WTC11 (cell line): ENCODE measurements at regions not wholly inside any gene's neighbourhood (a gene's known extent, or its start where the extent isn't known, plus 50 kb on each side); places are given as distances from the start of the nearest gene placed in this dataset.

Experiments used
- FOXK1 ChIP-seq: sonication (generic); formaldehyde crosslinking; IDR thresholded peaks from 2 replicates; pipeline ENCODE4 v1.8.0; 2022; ENCODE audit warnings: mild to moderate bottlenecking, moderate library complexity, missing genetic modification reagents
- JUN ChIP-seq: sonication (generic); formaldehyde crosslinking; IDR thresholded peaks from 2 replicates; pipeline ENCODE4 v1.8.0; 2023; ENCODE audit warnings: mild to moderate bottlenecking, missing genetic modification reagents
- KAT7 ChIP-seq: sonication (generic); formaldehyde crosslinking; IDR thresholded peaks from 2 replicates; pipeline ENCODE4 v1.8.1; 2023; ENCODE audit warnings: missing genetic modification reagents, mild to moderate bottlenecking, borderline replicate concordance
- TF ChIP-seq, protein P1 (sequence below): fragments of 200-600 bp; IDR thresholded peaks from 2 replicates; pipeline ENCODE4 v1.8.0; 2022; ENCODE audit warnings: antibody characterized with exemption

DNA sequence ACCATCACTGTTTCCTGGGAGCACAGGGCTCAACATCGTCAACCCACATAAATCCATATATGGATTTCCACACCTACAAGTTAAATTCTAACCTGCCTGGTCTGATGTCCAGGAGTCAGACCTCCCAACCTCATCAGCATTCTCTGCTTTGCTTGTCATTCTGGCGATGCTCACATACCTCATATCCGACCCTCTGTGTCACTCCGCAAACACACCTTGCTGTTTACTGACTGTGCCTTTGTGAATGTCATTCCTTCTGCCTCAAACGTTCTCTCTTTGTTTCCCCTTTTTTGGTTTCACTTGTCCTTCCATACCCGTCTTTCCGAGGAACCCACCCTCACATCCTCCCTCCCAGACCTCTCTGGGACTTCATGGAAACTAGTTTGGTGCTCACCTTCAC, 187.1 kb downstream of the ACTR3 start:
- TF ChIP-seq, protein P1, sequence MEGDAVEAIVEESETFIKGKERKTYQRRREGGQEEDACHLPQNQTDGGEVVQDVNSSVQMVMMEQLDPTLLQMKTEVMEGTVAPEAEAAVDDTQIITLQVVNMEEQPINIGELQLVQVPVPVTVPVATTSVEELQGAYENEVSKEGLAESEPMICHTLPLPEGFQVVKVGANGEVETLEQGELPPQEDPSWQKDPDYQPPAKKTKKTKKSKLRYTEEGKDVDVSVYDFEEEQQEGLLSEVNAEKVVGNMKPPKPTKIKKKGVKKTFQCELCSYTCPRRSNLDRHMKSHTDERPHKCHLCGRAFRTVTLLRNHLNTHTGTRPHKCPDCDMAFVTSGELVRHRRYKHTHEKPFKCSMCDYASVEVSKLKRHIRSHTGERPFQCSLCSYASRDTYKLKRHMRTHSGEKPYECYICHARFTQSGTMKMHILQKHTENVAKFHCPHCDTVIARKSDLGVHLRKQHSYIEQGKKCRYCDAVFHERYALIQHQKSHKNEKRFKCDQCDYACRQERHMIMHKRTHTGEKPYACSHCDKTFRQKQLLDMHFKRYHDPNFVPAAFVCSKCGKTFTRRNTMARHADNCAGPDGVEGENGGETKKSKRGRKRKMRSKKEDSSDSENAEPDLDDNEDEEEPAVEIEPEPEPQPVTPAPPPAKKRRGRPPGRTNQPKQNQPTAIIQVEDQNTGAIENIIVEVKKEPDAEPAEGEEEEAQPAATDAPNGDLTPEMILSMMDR = no peak
- no peak for TF ChIP-seq JUN (CRISPR knock-in tag)
- TF ChIP-seq KAT7 (CRISPR knock-in tag) = no peak
- TF ChIP-seq FOXK1 (CRISPR knock-in tag) = no peak
